ENCODE measurements at regions not wholly inside any gene's neighbourhood (a gene's known extent, or its start where the extent isn't known, plus 50 kb on each side); places are given as distances from the start of the nearest gene placed in this dataset.

DNA sequence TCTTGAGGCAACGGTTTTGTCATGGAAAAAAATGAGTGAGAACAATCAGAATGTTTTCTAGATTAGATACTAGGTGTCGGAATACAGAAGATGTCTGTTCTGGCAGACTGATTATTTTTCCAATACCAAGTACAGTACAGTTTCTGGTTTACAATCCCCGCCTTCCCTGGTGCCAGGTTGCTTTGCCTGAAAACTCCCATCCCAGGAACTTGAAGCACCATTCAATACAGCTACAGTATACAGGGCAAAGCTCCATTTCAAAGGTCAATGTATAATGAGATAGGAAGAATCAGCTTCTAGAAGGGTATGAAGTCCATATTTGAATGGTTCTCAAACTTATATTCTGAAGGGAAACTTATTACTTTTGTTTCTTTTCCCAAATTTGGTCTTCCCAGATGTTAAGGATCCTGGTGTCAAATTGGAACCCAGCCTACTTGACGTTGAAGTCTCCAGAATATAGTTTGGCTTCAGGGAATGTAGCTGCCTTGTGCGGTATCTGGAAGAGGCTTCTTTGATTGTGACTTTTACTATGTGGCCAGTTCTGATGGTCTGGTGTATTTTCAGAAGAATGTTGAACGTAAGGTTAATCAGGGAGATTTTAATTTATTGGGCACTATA is 238.0 kb upstream of the ATP2B1 start:
- no peak for DNase-seq

DNA sequence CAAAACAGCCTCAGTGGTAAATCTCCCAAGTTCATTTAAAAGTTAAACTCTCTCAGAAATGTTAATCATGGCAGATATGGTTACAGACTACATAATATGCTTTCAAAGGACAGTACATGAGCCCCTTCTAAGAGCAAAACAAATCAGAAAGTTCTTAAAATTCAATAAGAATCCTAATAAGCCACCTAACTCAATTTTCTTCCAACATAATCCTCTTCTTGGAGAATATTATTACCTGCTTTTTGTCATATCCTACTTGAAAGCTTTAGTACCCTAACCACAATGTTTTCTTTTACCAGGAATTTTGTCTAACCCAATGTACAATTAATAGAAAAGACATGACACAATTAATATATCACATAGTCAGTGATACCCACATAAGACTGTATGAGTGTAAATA is 236.5 kb upstream of the ATP2B1 start:
- DNase-seq: no peak

DNA sequence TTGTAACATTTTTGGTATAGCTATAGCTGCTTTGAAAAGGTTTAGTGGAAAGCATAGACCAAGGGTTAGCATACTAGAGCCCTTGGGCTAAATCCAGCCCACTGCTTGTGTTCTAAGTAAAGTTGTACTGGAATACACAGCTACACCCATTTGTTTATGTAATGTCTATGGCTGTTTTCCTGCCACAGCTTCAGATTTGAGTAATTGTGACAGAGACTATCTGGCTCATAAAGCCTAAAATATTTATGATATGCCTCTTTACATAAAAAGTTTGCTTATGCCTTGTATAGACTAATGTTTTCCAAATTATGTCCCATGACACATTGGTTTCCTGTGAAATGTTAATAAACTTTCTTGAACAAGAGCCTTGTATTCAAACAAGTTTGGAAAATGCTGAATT is 234.8 kb upstream of the ATP2B1 start:
- DNase-seq: no peak

DNA sequence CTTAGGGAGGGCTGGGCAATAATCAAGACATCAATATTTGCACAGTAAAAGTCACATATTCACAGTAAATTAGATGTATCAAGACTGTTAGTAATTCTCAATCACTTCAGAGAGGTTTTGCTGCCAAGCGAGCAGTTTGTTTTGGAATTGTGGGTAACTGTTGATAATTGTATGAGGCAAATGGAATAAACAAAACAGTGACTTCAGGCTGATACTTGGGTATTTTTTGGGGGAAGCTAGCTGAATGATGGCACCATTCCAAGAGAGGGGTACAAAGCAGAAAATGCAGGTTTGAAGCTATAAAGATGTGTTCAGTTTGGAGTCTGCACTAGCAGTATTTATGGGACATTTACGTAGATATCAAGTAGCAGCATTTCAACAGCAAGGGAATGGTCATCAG is 232.8 kb upstream of the ATP2B1 start:
- no peak for DNase-seq

DNA sequence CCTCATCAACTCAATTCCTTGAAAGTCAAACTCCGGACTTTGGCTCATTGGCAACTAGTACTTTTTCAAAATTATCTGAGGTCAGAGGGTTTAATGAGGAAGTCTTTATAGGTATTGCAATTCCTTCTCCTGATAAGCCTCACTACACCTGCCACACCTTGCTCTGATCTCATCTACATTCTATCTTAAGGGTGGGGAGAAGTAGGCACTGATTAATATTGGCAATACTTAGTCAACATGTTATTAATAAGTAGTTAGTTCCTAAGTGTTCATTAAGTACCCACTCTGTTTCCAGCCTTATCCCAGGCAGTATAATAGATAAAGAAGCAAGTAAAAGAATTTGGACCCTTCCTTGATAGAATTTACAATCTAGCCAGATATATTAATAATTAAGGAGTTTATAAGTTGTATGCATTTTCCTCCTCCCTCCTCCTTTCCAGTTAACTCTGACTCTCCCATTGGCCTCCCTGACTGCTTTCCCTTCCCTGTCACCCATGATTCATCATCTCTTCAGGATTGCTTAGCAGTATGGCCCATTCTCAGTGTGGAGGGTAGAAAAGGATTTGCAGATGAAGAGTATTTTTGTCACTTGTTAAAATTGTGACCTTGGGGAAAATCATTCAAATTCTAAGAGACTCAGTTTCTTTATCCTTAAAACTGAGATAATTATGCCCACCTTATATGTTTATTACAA is 231.0 kb upstream of the ATP2B1 start:
- DNase-seq: no peak

DNA sequence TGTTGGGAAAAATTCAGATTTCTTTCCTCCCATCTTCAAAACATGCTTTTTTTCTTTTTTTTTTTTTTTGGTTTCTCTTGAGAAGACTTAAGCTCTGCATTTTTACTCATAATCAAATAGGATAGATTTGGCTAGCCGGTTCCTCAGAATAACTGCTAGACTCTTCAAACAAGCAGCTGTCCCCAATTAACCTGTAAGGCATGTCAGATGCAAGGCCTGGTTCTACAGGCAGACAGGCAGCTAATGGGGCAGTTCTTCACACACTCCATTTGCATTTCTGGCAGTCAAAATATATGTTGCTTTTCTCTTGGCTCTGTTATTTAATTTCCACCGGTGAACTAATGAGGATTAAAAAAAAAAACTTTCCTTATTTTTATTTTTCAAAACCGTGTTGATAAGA is 228.0 kb upstream of the ATP2B1 start:
- DNase-seq: no peak

DNA sequence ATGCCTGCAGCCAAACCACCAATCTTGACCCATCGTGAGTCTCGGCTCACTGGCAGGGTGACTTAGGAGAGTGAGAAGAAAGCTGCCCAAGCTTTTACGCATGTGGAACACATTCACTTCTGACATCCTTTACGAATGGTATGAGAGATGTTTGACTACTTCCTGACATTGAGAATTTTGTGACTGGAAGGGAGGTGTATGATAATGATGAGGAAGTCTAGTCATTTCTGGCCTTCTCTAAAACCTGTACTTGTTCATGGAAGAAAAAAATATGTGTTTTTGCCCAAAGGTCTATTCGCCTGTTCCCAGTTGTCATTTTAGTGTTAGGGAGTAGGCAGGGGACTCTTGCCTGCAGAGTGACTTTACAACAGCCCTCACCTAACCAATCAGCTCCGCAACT is 227.2 kb upstream of the ATP2B1 start:
- no peak for DNase-seq

DNA sequence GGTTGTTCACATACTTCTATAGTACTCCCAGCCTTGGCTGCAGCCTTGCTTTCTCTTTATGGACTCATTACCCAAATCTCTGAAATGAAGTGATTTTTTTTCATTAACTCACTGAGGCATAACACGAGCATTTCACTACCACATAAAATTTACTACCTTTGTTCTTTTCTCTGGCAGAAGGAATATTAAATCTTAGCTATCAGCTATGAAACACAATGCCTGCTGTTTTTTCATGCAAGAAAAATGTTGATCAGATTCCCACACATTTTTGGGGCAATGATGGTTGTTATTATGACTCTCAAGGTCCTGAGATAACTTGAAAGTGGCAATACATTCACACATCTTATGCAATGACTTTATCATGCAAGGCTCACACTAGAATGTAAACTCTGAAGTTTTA is 225.3 kb upstream of the ATP2B1 start:
- no peak for DNase-seq

DNA sequence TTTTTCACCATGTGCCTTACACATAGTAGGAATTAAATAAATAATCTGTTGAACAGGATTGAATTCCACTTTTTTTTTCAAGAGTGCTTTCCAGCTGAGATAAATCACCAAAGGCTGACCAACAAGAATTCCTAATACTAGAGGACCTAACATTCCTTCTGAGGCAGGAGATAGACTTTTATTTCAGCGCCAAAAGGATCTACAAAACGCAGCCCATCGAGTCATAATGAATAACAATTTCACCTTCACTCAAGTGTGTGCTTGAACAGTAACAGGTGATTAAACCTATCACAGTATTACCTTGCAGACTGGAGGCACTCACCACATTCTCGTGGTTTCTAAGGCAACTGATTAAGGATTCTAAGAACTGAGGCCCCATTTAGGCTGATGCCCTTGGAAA is 224.3 kb upstream of the ATP2B1 start:
- no peak for DNase-seq

DNA sequence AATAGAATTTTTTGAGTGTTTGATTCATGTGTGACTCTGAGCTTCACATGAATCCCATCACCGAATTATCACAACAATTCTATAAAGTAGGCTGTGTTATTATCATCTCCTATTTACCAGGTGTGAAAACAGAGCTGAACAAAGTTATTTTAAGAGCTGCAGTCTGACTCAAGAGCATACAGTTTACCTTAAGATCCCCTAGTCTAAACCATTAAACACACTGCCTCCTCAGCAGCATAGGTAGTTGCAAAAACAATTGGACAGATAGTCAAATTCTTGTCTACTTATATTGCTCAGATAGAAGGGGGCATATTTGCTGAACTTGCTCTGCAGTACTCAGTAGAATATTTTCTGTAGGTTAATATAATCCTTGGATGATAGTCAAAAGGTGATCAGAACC is 219.8 kb upstream of the ATP2B1 start:
- no peak for DNase-seq

DNA sequence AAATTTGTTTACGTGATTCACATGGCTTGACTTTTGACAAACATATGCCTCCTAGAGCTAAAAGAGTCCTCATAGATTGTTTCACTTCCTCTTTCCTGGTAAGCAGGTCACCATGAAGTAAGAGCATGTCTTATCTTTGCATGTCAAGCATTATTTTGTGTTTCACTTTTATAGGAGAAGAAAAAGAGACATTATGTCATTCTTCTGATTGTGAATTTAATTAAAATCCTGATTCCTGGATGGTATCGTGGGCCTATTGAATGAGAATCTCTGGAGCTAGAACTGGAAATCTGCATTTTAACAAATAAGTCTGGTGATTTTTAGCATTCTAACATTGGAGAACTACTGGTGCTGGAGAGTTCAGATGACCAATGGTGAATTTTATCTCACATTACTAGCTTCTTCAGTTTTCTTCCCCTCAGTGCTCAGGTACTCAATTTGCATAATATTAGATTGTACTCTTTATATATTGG is 218.6 kb upstream of the ATP2B1 start:
- no peak for DNase-seq

DNA sequence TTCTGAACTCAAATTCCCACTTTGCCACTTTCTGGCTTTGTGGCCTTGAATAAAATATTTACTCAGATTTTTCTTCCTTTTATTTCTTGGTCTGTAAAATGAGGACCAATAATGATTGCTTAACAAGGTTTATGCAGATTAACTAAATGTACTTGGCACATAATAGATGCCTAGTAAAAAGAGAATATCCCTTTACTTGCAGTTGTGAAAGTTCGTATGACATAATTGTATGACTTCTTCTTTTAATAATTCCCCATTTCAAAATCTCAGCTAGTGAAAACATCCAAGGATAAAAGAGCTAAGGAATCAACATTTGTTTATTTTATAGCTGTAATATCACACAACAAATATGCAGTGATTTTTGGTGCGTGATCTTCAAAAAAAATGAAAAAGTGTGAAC is 215.6 kb upstream of the ATP2B1 start:
- DNase-seq: no peak

DNA sequence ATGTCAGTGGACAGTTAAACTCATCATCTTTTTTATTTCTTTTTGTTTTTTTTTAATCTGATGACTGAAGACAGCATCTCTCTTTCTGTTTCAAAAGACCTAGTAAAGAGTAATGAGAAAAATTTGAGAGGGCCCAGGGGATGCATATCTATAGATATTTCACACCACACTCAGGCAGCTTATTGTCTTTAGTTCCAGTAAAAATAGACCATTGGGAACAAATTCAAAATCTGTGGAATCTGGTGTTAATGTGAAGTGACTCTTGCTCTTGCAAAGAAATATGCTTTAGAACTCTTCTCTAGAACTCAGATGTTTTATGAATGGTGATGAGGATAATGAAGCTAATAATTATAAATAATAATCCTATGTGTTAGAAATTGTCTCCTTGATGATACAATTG is 214.5 kb upstream of the ATP2B1 start:
- no peak for DNase-seq

DNA sequence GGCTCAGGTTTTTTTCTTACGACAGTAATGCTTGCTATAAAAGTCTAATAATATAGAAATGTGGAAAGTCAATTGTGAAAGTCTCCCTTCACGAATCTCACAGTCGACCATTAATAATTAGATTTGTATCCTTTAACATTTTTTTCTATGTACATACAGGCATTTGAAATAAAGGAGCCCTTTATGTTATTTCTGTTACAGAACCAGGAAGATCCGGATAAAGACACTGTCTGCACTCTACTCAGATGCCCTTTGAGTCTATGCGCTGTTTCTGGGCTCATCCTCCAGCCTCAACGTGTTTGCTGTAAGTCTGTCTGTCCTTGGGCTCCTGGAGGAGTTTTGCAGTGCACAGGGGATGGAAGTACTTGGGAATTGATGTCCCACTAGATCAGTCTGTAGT is 212.2 kb upstream of the ATP2B1 start:
- no peak for DNase-seq

DNA sequence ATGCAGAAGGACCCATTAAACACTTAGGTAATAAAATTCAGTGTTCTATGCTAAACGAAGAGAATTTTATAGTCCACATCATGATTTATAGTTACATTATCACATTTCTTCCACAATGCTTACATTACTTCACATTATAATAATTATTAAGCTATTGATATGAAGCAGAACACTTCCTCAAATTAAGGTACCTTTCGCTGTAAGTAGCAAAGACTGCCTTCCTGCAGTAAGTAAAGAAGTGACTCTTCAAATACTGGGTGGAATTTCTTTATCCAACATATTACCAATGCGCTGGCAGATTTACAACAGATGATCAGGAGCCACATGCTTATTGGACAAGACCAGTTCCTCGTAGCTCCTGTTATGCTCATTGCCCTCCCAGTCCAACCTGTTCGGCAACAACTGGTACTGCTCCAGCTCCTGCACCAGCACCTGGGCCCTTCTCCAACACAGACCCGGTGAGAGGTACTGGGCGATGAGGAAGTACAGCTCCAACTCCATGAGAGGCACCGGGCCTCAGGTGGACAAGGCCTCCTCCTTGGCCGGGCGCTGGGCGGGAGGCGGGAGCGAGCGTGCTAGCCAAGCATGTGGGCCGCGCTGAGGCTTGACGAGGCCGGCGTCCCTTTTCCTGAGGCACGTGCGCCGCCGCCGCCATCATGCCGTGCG is 210.7 kb upstream of the ATP2B1 start:
- no peak for DNase-seq

DNA sequence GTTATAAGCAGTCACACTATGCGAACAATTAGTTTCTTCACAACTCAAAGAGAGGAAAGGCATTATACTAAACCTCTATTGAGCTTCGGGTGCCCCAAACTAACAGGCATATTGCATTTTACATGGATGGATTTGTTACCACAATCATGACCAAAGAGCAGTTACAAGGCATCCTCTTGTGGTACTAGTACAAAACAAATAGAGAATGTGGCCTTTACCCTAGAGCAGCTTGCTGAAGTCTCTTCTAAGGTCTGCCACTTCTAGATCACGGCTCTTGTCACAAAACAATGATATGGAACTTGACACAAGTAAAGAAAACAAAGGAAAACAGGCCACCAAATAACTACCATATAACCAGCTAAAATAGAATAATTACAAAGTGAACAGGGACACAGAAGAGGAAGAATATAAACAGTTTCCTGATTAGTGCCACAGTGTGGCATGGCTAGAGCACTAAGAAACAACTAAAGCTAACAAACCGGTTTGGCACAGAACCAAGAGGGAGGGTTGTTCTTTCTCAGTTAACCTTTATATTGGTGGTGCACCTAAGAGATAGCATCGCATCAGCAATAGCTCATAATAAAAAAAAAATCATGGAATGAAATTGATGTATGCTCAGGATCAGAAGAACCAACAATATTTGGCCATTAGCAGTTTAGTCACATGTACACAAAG is 209.7 kb upstream of the ATP2B1 start:
- no peak for DNase-seq

DNA sequence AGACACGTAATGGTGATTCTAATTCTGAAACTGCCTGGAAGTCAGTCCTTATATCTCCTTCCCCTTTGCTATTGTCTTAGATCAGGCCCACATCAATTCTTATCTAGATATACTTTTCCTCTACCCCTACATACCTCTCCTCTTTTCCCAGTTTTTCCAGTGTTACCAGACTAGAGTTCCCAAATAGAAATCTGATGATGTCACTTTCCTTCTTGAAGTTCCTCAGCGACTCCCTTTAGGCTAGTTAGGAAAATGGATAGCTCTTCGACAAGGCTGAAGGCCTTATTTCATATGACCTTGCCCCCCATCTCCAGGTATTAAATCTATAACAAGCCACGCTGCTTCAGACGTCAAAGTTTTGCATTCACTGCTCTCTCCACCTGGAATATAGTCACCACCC is 201.1 kb upstream of the ATP2B1 start:
- DNase-seq: no peak

DNA sequence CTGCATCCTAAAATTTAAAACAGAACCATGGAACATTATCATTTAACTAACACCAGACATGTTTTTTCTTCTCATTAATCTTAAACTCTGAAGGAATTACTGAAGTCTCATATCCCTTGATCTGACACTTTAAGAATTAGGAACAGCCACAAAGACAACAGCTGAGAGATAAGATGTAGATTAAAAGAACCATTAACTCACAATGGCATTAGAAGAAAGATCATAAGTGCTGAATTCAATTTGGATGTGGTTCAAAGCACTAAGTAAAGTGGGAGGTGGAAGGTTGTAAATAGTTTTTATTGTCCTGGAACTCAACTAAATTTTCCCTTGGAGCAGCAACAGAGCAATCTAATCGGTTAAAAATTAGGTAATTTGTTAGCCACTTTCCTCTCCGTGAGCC is 199.0 kb upstream of the ATP2B1 start:
- DNase-seq: no peak

DNA sequence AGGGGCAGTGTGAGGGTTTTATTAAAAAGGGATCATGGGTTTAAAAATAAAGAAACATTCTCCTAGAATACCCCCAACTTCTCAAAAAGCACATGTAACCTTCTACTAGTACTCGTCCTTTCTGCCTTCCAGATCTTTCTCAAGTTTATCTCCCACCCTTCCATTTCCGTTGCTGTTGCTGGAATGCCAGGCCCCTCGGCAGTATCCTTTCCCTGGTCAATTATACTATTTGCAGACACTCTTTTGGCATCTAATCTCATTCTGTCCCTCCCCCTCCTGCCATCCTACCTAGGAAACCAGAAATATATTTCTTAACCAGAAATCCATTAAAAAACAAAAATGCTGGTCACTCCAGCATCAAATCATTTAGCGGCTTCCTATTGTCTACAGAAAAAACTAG is 198.2 kb upstream of the ATP2B1 start:
- DNase-seq: no peak

DNA sequence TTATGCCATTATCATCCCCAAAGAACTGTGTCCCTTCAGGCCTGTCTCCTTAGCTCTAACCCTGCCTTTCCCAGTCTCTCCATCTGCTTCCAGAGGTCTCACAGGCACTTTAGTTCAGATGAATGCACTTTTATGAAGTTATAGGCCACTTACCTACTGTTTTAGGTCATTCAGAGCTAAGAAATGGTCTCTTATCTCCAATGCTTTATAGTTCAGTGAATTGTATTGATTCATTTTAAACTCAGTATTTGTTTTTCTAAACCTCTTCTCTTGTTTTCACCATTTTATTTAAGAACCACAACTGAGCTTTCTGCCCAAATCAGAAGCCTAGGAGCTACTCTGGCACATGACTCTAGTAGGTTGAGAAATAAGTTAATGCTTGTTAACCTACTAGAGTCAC is 197.5 kb upstream of the ATP2B1 start:
- DNase-seq: no peak

DNA sequence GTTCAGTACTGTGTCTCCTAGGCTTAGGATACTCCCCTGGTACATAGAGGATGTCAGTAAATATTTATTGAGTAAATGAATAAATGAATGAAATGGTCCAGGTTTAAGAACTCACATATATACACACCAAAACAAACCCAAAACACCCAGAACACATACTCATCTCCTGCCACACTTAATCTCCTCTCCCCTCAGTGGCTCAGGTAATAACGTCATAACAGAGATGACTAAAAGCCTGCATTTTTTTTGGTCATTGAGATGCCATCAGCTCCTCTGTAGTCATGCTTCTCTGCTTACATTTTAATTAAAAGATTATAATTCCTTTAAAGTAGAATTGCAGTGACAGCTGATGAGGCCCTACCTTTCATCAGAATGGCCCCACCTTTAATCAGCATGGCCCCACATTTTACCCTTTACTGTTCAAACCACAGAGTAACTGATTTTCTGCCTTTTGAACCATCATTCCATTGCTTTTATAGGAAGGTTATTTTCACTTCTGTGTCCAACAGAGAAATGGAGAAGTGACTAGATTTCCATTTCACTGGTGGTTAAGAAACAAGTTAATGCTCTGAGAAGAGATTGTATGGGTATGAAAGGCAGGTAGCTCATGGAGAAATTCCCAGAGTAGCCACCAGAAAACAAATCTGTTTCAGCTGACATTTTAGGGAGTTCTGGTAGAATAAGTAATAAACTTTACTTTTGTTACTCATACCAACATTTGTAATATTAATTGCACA is 193.4 kb upstream of the ATP2B1 start:
- no peak for DNase-seq

DNA sequence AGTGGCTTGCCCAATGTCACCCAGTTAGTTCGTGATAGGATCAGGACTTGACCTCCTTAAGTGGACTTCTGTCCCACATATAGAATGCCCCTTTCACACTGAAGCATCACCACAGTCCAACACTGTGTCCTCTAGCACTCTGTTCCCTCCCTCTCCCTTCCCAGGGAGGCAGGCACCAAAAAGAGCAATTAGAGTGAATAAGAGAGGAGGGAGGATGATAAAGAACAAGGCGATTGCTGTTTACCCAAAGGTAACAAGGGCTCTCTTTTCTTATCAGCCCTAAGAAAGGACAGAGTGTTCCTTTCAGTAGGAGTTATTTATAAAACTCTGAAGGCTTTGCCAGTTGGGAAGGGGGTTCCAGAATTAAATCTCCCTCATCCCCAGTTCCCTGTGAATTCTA is 192.7 kb upstream of the ATP2B1 start:
- DNase-seq: no peak

DNA sequence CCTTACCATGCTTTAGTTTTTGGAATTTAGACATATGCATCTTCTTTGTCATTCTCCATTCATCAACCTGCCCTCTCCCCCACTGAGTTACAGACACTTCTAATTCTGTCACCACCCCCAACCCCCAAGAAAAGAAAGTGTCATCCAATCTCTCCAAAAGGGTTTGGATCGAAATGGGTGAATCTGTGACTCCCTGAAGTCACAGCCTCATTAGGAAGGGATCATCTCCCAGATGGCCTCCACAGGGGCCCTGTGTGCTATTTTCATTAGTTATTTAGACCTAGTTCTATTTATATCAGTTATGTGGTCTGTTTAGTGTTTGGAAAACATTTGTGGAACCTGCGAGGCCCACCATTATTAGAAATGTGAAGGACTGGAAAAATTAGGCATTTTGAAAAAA is 191.0 kb upstream of the ATP2B1 start:
- no peak for DNase-seq

All from activated naive CD4-positive, alpha-beta T cell (primary cell).